AG09319 (cell line): ENCODE measurements at regions not wholly inside any gene's neighbourhood (a gene's known extent, or its start where the extent isn't known, plus 50 kb on each side); places are given as distances from the start of the nearest gene placed in this dataset.

Experiments used
- DNase-seq: peaks from one replicate; pipeline ENCODE4 v3.0.0-alpha.2; 2010; ENCODE audit warnings: low read depth; ENCODE audit errors: extremely low read depth
- TF ChIP-seq, protein P1 (sequence below): IDR thresholded peaks from 2 replicates; pipeline ENCODE4 v1.5.1; 2011; ENCODE audit warnings: low read depth, mild to moderate bottlenecking, inconsistent platforms, low read length, moderate library complexity

DNA sequence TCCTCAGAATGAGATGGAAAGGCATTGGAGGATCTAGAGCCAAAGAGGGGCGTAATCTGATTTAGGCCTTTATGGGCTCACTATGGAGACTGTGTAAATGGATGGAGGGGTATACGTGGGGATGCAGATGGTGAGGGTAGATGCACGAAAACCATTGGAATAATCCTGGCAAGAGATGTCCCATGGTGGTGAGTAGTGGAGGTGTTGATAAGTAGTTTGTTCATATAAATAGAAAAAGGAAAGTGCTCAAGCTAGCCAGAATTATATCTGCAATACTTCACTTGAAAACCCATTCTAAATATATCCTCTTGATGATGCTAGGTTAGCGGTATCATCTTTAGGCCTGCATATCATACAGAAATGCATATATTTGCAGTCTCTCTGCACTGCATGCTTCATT lies 459.7 kb downstream of the CDH2 start:
- no peak for DNase-seq
- TF ChIP-seq, protein P1, sequence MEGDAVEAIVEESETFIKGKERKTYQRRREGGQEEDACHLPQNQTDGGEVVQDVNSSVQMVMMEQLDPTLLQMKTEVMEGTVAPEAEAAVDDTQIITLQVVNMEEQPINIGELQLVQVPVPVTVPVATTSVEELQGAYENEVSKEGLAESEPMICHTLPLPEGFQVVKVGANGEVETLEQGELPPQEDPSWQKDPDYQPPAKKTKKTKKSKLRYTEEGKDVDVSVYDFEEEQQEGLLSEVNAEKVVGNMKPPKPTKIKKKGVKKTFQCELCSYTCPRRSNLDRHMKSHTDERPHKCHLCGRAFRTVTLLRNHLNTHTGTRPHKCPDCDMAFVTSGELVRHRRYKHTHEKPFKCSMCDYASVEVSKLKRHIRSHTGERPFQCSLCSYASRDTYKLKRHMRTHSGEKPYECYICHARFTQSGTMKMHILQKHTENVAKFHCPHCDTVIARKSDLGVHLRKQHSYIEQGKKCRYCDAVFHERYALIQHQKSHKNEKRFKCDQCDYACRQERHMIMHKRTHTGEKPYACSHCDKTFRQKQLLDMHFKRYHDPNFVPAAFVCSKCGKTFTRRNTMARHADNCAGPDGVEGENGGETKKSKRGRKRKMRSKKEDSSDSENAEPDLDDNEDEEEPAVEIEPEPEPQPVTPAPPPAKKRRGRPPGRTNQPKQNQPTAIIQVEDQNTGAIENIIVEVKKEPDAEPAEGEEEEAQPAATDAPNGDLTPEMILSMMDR, result no peak

DNA sequence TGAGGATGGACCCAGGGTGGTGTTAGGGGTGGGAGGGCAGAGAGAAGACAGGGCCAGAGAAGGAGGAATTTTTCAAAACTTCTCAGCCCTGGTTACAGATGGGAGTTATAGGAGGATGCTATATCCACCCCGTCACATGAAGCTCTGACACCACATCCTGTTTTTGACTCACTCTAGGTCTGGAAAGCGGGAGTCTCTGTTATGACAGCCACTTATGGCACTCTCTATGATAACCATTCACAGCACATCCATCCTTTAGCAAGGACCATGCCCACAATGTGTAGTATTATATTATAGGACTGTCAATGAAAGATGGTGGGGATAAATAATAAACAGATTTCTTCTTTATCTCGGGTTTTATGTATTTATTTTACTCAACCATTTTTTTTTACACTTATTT lies 461.2 kb downstream of the CDH2 start:
- TF ChIP-seq, protein P1, result no peak

GRCh38 chr18:27713738-27714095 lies 463.2 kb downstream of the CDH2 start:
- DNase-seq, result no peak
- TF ChIP-seq, protein P1, result no peak

More for the DNA sequence above, 461.2 kb downstream of the CDH2 start:
- no peak for DNase-seq

GRCh38 chr18:27713037-27713737 lies 463.7 kb downstream of the CDH2 start:
- no peak for DNase-seq

GRCh38 chr18:27712066-27712465 lies 464.9 kb downstream of the CDH2 start:
- DNase-seq, result no peak
- TF ChIP-seq, protein P1, result no peak

More at GRCh38 chr18:27713037-27713737, 463.7 kb downstream of the CDH2 start:
- TF ChIP-seq, protein P1, result no peak

DNA sequence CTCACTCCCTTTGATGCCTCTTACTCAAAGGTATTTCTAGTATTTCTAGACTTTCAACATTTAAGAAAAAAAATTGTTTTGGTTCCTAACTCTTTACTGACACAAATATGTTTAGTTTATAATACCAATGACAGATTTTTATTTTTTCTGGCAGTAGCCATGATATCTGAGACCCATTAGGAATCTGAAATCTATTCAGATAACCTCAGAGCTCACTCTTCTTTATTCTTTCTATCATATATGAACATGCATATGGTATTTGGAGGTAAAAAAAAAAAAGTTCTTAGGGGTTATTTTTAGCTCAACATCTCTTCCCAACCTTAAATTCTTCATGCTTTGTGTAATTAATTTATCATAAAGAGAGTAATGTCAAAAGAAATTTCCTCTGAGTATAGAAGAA lies 465.5 kb downstream of the CDH2 start:
- DNase-seq, result no peak
- TF ChIP-seq, protein P1, result no peak

- DNase-seq, result no peak
- TF ChIP-seq, protein P1, result no peak
Observed at GRCh38 chr18:27709344-27709743, 467.6 kb downstream of the CDH2 start.
